Left forelimb (tissue), 1 donor: ENCODE measurements at regions not wholly inside any gene's neighbourhood (a gene's known extent, or its start where the extent isn't known, plus 50 kb on each side); places are given as distances from the start of the nearest gene placed in this dataset.
"Not testable (repeated sequence)": the region's sequence is repeated elsewhere in the genome, so short reads cannot be mapped to it uniquely, and the experiment has no call there.

Source experiments
- DNase-seq: peaks from one replicate; pipeline ENCODE4 v3.0.0-alpha.2; 2018; ENCODE audit warnings: low spot score

DNA sequence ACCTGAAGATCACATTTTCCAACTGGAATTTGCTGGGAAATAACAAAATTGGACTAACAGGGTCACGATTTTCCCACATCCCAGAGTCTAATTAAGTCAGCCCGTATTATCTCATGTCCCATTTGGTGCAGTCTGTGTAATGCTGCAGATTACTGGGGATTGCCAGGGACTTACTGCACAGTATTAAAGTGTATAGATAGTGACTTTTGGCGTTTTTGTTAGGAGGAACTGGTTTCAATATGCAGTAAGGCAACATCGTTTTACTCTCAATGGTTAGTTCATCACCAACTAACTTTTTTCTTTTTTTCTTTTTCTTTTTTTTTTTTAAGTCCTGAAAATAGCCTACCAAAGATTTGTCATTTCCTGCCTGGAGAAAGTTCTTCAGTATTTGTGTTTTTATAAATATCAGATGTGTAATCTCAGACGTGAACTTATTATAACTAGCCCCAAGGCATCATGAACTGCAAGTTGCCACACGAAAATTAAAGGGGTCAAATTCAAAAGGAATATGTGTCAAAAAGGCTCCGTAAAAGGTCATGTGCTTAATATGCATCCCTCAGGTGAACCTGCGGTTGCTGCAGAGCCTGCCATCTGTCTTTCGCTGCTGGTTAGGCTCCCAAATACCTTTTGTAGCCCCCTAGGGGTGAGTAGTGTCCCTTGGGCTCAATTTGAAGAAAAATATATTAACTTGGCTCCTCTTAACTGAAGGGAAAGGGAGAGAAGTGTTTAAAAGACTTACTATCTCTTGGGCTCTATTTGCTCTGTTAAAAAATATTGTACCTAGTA lies 176.7 kb upstream of the ADAMTSL1 start:
- DNase-seq: no peak

DNA sequence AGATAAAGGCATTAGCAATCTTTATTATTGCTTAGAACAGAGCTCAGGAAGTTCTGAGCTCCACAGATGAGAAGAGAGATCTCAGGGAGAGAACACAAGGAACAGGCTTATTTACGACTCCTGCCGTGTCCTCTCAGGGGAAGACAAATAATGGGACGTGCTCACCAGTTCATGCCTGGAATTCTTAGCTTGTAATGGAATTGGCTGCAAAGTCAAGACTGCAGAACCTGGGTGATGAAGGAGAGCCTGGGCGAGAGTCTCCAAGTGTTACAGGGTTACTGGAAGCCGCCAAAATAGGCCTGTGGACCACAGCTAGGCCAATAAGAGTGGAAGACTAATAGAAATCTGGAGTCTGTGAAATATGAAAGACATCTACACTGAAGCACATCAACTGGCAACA lies 174.5 kb upstream of the ADAMTSL1 start:
- no peak for DNase-seq

DNA sequence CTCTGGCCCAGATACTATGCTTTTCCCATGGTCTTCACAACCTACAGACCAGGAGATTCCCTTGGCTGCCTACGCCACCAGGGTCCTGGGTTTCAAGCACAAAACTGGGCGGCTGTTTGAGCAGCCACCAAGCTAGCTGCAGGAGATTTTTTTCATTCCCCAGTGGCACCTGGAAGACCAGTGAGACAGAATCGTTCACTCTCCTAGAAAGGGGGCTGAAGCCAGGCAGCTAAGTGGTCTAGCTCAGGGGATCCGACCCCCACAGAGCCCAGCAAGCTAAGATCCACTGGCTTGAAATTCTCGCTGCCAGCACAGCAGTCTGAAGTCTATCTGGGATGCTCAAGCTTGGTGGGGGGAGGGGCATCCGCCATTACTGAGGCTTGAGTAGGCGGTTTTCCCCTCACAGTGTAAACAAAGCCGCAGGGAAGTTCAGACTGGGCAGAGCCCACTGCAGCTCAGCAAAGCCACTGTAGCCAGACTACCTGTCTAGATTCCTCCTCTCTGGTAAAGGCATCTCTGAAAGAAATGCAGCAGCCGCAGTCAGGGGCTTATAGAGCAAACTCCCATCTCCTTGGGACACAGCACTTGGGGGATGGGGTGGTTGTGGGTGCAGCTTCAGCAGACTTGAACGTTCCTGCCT lies 168.7 kb upstream of the ADAMTSL1 start:
- DNase-seq: not testable (repeated sequence)

DNA sequence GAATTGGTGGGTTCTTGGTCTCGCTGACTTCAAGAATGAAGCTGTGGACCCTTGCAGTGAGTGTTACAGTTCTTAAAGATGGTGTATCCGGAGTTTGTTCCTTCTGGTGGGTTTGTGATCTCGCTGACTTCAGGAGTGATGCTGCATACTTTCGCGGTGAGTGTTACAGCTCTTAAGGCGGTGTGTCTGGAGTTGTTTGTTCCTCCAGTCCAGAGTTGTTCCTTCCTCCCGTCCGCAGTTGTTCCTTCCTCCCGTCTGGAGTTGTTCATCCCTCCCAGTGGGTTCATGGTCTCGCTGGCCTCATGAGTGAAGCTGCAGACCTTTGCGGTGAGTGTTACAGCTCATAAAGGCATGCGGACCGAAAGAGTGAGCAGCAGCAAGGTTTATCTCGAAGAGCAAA lies 159.6 kb upstream of the ADAMTSL1 start:
- DNase-seq: no peak

DNA sequence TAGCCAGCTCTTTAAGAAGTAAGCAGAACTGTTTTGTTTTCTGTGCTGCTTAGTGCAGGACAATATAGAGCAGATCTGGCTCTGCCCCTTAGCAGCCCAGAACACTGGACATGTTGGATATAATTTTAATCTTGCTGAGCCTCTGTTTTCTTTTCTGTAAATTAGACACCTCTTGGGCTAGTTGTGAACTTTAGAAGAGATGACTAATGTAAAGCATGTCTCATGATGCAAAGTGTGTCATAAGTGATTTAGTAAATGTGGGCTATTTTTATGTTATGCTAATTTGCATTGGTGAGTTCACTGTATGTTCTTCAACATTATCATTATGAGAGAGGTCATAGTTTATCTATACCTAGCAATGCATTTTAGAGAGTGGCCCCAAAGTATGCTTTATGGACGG lies 156.1 kb upstream of the ADAMTSL1 start:
- no peak for DNase-seq

DNA sequence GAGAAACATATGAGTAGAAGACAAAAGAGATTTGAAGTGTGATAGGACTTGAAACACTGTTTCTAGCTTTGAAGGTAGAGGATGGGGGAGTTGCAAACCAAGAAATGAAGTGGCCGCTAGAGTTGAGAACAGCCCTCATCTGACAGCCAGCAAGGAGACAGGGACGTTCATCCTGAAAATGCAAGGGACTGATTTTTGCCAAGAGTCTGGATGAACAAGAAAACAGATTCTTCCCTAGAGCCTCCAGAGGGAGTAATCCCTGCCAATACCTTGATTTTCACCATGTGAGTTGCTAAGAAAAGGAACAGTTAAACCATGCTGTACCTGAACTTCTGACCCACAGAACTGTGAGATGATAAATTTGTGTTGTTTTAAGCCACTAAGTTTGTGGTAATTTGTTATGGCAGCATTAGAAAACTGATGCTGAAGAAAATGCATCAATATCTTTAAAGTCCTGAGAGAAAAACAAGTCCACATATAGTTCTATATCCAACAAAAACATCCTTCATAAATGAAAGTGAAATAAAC lies 154.0 kb upstream of the ADAMTSL1 start:
- no peak for DNase-seq

DNA sequence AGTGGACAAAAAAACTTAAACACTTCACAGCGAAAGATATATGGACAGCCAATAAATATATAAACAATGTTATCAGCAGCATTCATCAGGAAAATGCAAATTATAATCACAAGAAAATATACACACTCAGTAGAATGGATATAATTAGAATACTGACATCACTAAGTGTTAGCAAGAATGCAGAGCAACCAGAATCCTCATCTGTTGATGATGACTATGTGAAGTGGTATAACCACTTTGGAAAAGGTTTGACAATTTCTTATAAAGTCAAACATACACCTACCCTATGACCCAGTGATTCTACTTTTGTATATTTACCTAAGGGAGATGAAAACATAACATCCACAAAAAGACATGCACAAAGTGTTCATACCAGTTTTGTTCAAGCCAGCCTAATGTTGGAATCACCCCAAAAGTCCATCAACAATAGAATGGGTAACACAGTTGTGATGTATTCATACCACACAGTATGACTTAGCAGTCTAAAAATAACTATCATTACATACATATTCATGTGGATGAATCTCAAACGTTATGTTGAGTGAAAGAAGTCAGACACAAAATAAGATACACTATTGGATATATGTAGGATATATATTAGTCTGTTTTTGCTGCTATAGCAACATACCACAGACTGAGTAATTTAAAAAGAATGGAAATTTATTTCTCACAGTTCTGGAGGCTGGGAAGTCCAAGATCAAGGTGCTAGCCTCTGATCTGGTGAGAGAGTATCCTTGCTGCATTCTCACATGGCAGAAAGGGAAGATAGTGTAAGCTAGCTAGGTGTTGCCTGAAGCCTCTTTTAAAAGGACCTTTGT lies 148.8 kb upstream of the ADAMTSL1 start:
- no peak for DNase-seq

DNA sequence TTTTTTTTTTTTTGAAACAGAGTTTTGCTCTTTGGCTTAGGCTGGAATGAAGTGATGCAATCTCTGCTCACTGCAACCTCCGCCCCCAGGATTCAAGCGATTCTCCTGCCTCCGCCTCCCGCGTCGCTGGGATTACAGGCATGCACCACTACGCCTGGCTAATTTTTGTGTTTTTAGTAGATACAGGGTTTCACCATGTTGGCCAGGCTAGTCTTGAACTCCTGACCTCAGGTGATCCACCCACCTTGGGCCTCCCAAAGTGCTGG lies 148.3 kb upstream of the ADAMTSL1 start:
- DNase-seq: not testable (repeated sequence)

DNA sequence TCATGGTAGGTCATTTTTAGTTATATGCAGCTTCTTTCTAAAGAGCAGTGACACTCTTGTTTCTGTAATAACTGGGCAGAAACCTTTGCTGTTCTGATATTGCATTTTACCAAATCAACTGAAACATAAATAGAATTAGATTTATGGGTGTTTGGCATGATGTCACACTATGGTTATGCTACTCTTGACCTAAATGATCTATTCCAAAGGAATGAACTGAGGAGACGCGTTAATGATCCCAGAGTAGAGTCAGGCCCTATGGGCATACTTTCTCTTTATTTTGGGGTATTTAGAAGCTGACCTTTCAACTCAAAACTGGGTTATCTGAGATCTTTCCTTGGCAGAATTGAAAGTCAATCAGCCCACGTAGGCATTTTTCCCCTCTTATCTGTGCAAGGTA lies 146.8 kb upstream of the ADAMTSL1 start:
- DNase-seq: no peak

DNA sequence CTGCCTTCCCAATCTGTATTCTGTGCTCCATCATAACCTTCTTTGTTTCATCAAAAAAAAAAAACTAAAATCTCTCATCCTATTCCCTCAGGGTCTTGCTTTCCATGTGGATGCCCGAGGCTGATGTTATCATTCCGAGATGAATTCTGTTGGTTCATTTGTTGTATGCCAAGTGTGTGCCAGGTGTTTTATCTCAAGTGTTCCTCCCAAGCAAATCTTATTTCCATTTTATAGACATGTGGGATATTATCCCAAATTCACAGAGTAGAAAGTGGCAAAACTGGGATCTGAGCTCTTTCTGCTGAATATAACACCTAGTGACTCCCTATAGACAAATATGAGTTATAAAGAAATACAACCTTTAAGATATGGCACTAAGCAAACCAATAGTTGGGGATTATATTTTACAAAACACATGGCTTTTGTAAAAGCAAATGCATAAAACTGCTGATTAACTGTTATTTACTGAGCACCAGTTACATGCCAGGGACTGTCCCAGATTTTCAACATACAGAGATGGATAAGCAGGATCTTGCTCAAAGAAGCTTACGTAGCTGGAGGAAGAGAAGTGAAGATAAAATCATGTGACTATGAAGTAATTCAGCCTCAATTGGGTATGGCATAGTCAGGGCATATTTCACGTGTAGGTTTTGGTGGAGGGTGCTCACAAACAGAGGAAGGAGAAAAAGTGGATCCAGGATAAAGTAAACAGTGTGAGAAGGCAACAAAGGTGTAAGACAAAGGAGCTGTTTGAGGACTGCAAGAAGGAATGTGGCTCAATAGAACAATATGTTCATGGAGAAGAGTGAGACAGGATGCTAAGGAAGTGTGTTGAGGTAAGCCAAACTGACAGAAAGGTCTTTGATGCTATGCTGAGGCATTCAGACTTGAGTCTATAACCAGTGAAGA lies 143.3 kb upstream of the ADAMTSL1 start:
- no peak for DNase-seq

DNA sequence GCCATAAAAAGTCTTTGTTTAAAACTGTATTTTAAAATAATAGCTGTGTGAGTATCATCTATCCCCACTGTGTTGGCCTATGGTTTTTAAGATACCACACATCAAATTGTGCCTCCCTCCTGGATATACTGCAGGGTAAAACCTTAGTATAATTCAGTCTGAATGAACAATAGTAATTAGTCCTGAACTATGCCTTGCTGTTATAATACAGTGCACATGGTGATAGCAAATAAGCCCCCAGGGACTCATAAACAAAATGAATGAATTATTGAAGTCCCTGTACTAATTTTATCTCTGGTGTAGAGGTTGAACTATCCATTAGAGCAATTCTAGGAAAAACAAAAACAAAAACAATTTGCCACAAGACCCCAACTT lies 142.7 kb upstream of the ADAMTSL1 start:
- no peak for DNase-seq

DNA sequence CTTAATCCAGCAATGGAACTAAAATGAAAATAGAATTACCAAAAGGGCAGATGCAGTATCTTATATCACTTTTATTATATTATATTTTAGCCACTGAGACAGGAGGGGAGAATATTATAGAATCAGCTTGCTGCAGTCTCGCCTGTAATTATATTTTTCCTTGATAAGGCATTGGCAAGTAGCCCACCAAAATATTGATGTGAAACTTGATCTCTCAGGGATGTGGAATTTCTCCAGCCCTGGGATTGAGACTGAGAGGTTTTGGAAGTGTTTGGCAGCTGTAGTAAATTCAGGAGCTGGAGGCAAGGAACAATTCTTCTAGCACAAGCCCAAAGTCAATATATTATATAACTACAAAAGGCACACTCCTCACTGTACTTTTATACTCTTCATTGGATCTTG lies 142.1 kb upstream of the ADAMTSL1 start:
- DNase-seq: no peak

DNA sequence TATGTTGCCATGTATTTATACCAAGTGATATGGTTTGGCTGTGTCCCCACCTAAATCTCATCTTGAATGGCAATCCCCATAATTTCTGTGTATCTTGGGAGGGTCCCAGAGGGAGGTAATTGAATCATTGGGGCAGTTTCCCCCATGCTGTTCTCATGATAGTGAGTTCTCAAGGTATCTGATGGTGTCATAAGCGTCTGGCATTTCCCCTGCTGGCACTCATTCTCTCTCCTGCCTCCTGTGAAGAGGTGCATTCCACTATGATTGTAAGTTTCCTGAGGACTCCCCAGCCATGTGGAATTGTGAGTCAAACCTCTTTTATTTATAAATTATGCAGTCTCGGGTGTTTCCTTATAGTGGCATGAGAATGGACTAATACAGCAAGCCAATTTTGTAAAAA lies 140.8 kb upstream of the ADAMTSL1 start:
- no peak for DNase-seq

DNA sequence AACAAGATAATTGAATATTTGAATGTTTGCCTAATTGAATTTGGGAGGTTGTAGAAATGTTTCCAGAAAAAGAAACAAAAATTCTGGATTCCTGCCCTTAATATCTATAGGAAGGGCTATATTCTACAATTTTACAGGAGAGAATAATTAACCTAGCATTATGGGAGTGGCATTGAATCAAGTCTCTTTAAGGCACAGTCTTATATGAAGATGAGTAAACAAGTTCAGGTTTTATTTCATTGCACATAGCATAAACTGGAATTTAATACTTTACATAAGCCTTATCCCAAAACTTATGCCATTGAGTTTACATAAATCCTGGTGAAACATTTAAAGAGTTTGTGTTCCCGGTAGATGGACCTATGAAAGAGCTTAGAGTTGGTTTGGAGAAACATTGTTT lies 138.1 kb upstream of the ADAMTSL1 start:
- DNase-seq: no peak

DNA sequence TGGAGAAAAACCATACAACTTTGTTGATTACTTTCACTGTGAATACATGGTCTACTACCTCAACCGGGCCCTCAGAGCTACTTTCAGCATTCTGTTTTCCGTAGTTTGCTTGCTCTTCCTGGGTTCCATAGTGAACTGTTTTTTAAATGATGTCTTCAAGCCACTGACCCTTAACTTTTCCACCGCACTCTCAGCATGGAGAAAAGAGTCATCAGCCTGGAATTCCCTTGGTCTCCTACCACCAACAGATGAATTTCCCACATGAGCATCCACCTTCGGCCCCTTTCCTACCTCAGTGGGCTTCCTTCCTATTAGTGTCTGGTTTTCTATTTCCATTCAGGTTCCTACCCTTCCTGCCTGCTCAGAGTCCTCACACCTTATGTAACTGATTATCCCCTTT lies 135.9 kb upstream of the ADAMTSL1 start:
- DNase-seq: no peak

DNA sequence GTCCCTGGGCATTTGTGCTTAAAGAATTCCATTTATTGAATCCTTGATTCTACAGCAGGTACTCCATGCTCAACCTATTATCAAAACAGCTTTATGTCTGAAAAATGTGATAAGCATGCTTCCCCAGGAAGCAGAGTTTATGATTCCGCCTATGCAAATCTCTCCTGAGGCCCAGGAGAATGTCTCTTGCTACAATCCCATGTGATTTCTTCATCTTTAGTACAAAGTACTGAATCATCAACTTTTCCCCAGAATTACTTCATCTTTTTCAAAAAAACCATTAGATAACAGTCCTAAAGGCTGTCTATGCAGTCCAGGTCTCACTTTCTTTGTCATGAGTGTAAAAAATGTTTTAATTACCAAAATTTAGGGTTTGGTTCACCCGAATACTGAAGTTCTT lies 130.2 kb upstream of the ADAMTSL1 start:
- no peak for DNase-seq

DNA sequence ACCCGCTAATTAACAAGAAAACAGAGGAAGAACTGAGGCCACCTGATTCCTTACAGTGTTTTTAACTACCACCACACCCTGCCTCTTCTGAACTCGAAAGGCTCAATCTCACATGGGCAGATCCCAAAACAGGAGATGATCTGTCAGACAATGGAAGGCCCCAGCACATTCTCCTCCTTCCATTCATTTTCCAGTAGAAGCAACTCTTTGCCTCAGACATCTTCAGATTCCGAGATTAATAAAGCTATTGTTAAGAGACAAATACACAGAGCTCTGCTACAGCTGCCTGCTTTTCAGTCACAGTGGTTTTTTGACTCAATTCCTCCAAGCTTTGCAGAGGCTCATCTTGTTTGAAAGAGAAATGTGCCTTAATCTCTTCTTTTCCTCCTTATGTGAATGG lies 127.2 kb upstream of the ADAMTSL1 start:
- no peak for DNase-seq

DNA sequence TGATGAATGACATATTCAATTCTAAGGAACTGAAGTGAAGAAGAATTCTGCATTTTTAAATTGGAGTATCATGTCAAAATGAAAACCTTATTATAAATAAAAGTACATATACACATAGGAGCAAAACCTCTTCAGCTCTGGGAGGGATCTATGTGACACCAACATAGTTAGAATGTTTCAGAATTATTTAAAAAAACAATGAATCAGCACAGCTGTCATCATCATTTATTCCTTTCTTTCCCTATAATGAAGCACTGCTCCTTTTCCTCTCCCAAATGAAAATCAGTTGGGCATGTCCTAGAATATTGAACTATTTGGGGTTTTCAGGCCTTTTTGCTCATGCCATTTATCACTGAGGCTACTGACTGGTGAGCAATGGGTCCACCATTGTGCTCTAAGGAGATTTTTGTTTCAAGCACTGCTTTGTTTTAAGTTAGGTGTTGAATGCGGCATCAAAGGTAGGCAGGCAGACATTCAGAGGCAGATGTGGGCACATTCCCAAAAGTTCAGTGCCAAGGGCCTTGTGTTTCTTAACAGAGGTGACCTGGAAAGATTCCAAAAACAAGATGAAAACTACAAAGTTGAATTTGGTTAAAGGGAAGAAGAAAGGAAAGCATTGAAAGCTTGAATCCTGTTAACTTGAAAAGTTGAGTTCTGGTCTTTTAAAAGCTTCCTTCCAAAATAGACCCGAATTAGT lies 126.4 kb upstream of the ADAMTSL1 start:
- no peak for DNase-seq

DNA sequence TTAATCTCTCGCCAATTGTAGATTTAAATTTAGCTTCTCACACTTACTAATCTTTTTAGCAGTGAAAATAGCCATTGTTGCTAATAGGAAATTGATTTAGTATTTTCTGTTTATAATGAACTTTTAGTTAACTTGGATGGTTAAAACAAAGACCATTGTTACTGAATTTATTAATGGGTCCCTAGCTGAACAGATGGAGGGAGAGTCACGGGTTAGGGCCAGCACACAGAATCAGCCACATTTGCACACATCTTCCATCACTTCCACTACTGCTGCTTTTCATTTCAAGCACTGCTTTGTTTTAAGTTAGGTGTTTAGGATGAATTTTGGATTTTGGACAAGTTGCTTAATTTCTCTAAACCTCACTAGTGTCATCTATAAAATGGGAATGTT lies 125.9 kb upstream of the ADAMTSL1 start:
- no peak for DNase-seq

DNA sequence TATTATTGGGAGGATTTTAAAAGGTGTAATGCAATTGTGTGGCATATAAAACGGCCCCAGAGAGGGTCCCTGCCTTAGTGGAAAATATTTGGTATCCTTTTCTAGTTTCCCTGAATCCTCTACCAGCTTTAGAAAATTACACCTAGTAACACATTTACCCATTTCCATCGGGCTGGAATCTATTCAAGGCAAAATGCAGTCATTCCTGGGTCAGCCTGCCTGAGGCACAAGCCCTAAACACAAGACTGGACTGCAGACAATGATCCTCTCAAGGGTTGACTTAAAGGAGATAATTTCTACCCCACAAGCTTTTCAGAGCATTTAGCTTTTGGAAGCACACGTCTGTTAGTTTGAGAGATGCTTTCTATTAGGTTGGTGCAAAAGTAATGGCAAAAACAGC lies 124.4 kb upstream of the ADAMTSL1 start:
- DNase-seq: no peak

DNA sequence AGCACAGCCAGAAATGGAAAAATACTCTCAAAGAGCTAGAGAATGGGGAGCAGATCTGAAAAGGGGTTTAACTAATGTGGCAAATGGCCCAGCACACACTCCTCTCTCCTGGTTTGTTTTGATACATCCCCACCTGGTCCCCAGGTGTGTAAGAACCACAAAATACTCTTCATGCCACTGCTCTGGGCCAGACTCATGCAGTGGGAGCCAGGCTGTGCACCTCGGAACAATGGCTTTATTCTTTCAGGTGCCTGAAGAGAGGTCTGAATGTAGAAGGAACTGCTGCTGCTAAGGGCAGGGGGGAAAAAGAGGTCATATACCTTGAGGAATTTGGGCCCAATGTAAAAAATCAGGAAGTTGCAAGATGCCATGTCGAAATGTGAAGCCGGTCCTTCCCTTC lies 123.9 kb upstream of the ADAMTSL1 start:
- no peak for DNase-seq
